GM19395 (cell line): ENCODE measurements at regions not wholly inside any gene's neighbourhood (a gene's known extent, or its start where the extent isn't known, plus 50 kb on each side); places are given as distances from the start of the nearest gene placed in this dataset.

Source experiments
- ATAC-seq: cut with Tn5 transposase; IDR thresholded peaks from one replicate; pipeline ENCODE4 v1.9.1; 2021; ENCODE audit warnings: mild to moderate bottlenecking, moderate library complexity; ENCODE audit not compliant: unreplicated experiment

- ATAC-seq, result no peak
These were observed 316.6 kb upstream of the MEX3C start for GRCh38 chr18:51514128-51514527.

GRCh38 chr18:51516478-51517038 is 319.1 kb upstream of the MEX3C start:
- no peak for ATAC-seq

- ATAC-seq, result no peak
These were observed 322.1 kb upstream of the MEX3C start for GRCh38 chr18:51519571-51519970.

GRCh38 chr18:51520676-51521180 is 323.2 kb upstream of the MEX3C start:
- ATAC-seq, result no peak

- no peak for ATAC-seq
These were observed 324.9 kb upstream of the MEX3C start for GRCh38 chr18:51522338-51522737.

GRCh38 chr18:51522821-51523220 is 325.3 kb upstream of the MEX3C start:
- ATAC-seq, result no peak

GRCh38 chr18:51523671-51524070 is 326.2 kb upstream of the MEX3C start:
- ATAC-seq, result no peak

GRCh38 chr18:51525453-51526225 is 328.2 kb upstream of the MEX3C start:
- no peak for ATAC-seq

- no peak for ATAC-seq
These were observed 330.3 kb upstream of the MEX3C start for GRCh38 chr18:51527826-51528225.

- ATAC-seq, result no peak
These were observed 334.0 kb upstream of the MEX3C start for GRCh38 chr18:51531501-51531900.

GRCh38 chr18:51537487-51537886 is 340.0 kb upstream of the MEX3C start:
- peak; percentile 65 for ATAC-seq

- no peak for ATAC-seq
These were observed 343.1 kb upstream of the MEX3C start for GRCh38 chr18:51540562-51540961.

GRCh38 chr18:51541230-51541629 is 343.7 kb upstream of the MEX3C start:
- no peak for ATAC-seq

- ATAC-seq, result no peak
These were observed 346.2 kb upstream of the MEX3C start for GRCh38 chr18:51543658-51544155.

- no peak for ATAC-seq
These were observed 348.0 kb upstream of the MEX3C start for GRCh38 chr18:51545446-51545845.

- ATAC-seq, result no peak
These were observed 361.9 kb upstream of the MEX3C start for GRCh38 chr18:51559198-51559901.

GRCh38 chr18:51559902-51560287 is 362.4 kb upstream of the MEX3C start:
- no peak for ATAC-seq

GRCh38 chr18:51561821-51562220 is 364.3 kb upstream of the MEX3C start:
- no peak for ATAC-seq

GRCh38 chr18:51562866-51563265 is 365.4 kb upstream of the MEX3C start:
- no peak for ATAC-seq

- no peak for ATAC-seq
These were observed 365.9 kb upstream of the MEX3C start for GRCh38 chr18:51563396-51563795.

GRCh38 chr18:51568151-51568550 is 370.7 kb upstream of the MEX3C start:
- no peak for ATAC-seq

- ATAC-seq, result no peak
These were observed 371.7 kb upstream of the MEX3C start for GRCh38 chr18:51569153-51569552.
